Posterior cingulate gyrus (tissue), 11 donors: ENCODE measurements at regions not wholly inside any gene's neighbourhood (a gene's known extent, or its start where the extent isn't known, plus 50 kb on each side); places are given as distances from the start of the nearest gene placed in this dataset.

ENCODE experiments used
- DNase-seq, 10 donors: peaks; one replicate each; pipeline versions ENCODE4 v3.0.0 to v3.0.0-alpha.2; 2020 to 2021; ENCODE audit warnings: mixed read lengths in 3 of 10
- intact Hi-C: fragments of 100-400 bp; cut with DNase I; formaldehyde crosslinking; loops from one replicate; pipeline ENCODE4 v1.15.1; 2023

GRCh38 chr15:93612953-93613352 lies 523.9 kb upstream of the RGMA start:
- intact Hi-C loops = no loop called here
- no peak for DNase-seq

GRCh38 chr15:93610944-93611343 lies 521.9 kb upstream of the RGMA start:
- intact Hi-C loops = no loop called here
- DNase-seq = no peak

DNA sequence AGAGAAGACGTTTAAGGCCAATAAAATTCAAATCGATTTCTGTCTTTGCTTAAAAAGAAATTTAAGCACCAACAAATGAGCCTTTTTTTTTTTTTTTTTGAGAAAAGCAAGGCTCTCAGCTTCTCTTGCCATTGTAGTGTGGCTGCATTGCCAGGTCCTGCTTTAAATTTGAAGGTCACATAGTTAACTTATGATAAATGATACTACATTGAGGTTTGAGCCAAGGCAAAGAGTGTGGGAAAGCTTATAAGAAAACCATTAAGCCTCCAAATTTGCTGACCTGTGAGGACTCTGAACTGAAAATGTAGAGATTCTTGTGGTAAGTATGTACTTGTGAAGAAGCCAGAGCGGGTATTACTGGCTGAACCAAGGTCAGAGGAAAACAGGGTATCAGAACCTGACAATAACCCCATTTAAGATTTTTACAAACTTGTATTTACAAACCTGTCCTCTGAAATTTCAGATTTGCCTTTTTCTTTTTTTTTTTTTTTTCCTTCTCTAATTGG lies 519.7 kb upstream of the RGMA start:
- intact Hi-C loops = no loop called here
- DNase-seq = no peak

DNA sequence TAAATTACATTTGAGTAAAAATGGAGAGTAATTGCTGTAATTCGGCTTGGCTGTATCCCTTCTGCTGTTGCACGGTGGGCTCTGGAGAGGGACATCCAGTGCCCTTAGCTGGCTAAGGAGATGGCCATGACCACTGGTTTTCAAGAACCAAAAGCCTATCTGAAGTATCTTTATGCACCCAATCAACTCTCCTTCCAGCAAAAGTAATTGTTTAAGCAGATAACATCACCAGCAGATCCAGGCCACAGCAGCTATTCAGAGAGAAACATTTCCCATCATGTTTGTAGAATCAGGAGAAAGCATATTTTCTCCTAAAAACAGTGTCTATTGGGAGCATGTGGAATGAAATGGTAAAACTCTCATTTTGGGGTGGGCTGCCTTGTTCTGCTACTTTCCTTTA lies 514.5 kb upstream of the RGMA start:
- intact Hi-C loops = no loop called here
- DNase-seq = no peak

- intact Hi-C loops = no loop called here
- no peak for DNase-seq
Observed at GRCh38 chr15:93587059-93587521, 498.1 kb upstream of the RGMA start.

DNA sequence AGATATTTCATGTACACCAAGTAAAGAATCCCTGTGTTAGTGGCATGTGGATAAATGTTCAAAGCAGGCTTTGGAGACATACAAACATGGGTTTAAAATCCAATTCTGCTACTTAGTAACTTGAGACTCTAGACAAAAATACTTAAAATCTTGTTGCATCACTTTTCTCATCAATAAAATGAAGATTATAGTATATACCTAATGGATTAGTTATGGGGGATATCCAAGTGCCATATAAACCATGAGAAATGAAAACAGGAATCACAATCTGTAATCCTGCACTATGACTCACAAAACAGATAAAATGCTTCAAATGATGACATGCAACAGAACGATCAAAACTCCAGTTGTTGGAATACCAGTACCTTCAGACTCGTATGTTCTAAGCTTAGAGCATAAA lies 496.0 kb upstream of the RGMA start:
- intact Hi-C loops = no loop called here
- no peak for DNase-seq

GRCh38 chr15:93583968-93584367 lies 495.0 kb upstream of the RGMA start:
- intact Hi-C loops = no loop called here
- no peak for DNase-seq

GRCh38 chr15:93583552-93583951 lies 494.5 kb upstream of the RGMA start:
- no peak for DNase-seq
- intact Hi-C loops = no loop called here

DNA sequence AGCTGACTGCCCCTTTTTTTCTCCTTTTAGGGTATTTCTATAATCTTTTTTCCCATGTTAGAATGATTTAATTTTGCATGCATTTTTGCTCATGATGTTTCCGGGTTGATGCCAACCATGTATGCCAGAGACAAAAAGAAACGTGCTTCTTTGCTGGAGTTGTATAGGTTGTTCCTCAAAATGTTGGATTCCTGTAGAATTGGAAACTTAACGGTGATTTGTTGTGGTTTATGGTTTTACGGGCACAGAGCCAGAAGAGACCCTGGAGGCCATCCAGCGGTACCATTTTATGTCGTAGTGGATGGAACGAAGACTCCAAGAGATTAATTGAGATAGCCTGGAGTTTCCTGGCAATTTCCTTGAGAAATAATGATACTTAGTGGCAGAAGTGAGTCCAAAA lies 481.5 kb upstream of the RGMA start:
- no peak for DNase-seq
- intact Hi-C loops = no loop called here

- DNase-seq = no peak
- intact Hi-C loops = no loop called here
Observed at GRCh38 chr15:93566762-93567161, 477.8 kb upstream of the RGMA start.

- intact Hi-C loops = no loop called here
- no peak for DNase-seq
Observed at GRCh38 chr15:93565201-93565600, 476.2 kb upstream of the RGMA start.

DNA sequence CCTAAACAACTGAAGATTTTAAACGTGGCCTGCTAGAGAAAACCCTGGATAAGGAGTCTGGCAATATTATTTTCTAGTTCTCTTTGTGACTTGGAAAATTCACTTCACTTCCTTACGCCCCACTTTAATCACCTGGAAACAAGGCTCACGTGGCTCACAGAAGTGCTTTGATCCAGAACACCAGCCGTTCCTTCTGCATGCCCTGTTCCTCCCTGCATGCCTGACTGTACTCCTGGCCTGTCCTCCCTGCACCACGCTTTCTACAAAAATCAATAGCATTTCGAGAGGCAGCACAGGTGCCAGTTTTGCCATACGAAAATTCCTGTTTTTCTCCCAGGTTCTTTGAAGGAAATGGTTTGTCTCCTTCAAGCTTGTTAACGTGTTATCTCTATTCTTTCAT lies 474.2 kb upstream of the RGMA start:
- intact Hi-C loops = no loop called here

GRCh38 chr15:93562395-93563123 lies 473.5 kb upstream of the RGMA start:
- DNase-seq = no peak
- intact Hi-C loops = no loop called here

More for the DNA sequence above, 474.2 kb upstream of the RGMA start:
- no peak for DNase-seq

- DNase-seq = no peak
- intact Hi-C loops = no loop called here
Observed at GRCh38 chr15:93557696-93558095, 468.7 kb upstream of the RGMA start.

- no peak for DNase-seq
- intact Hi-C loops = no loop called here
Observed at GRCh38 chr15:93553167-93553935, 464.3 kb upstream of the RGMA start.

- DNase-seq = no peak
- intact Hi-C loops = no loop called here
Observed at GRCh38 chr15:93543093-93543492, 454.1 kb upstream of the RGMA start.

GRCh38 chr15:93527374-93528050 lies 438.5 kb upstream of the RGMA start:
- no peak for DNase-seq
- intact Hi-C loops = no loop called here

DNA sequence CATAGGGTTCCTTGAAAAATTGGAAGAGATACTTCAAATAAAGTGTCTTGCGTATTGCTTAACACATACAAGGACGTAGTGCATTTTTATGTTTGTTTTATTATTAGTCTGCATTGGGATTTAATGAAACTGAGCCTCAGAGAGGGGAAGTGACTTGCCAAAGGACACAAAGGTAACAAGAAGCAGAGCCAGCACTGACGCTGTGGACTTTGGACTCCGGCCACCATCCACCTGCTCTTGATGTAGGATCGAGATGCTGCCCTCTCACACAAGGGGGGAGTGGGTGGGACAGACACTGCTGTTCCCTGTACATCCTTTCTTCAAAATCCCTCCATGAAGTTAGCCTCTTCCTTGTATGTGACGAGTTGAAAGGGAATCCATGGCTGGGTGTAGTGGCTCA lies 435.4 kb upstream of the RGMA start:
- intact Hi-C loops = no loop called here
- DNase-seq = no peak

- intact Hi-C loops = no loop called here
- DNase-seq = no peak
Observed at GRCh38 chr15:93523481-93523880, 434.5 kb upstream of the RGMA start.

- intact Hi-C loops = no loop called here
- no peak for DNase-seq
Observed at GRCh38 chr15:93520206-93520605, 431.2 kb upstream of the RGMA start.

GRCh38 chr15:93519599-93519998 lies 430.6 kb upstream of the RGMA start:
- intact Hi-C loops = no loop called here
- DNase-seq = no peak
